Stomach (tissue), 8 donors: ENCODE measurements at regions not wholly inside any gene's neighbourhood (a gene's known extent, or its start where the extent isn't known, plus 50 kb on each side); places are given as distances from the start of the nearest gene placed in this dataset.

Experiments
- DNase-seq, 2 donors: peaks; one replicate each; pipeline versions ENCODE4 v3.0.0 to v3.0.0-alpha.2; 2013 to 2019
- H3K27ac ChIP-seq, 5 donors: fragments of 200-600 bp in 4 of 5; sonication (generic) in 4 of 5; one replicate each; pipeline ENCODE4 v1.5.1; 2013 to 2019; ENCODE audit warnings: mild to moderate bottlenecking in 1 of 5, moderate library complexity in 1 of 5
- H3K27me3 ChIP-seq, 3 donors: fragments of 200-600 bp; sonication (generic); one replicate each; pipeline ENCODE4 v1.5.1; 2017 to 2019; ENCODE audit warnings: mixed run types in 1 of 3
- H3K36me3 ChIP-seq, 4 donors: fragments of 200-600 bp; sonication (generic); 1 replicate in 3 of 4; 2 replicates in 1 of 4; pipeline ENCODE4 v1.5.1; 2016 to 2019
- H3K4me1 ChIP-seq, 4 donors: fragments of 200-600 bp; sonication (generic); one replicate each; pipeline ENCODE4 v1.5.1; 2016 to 2019
- H3K4me3 ChIP-seq, 4 donors: fragments of 200-600 bp; sonication (generic) in 3 of 4; one replicate each; pipeline ENCODE4 v1.5.1; 2016 to 2019; ENCODE audit warnings: mild to moderate bottlenecking in 1 of 4
- H3K9me3 ChIP-seq, 4 donors: fragments of 200-600 bp; sonication (generic); one replicate each; pipeline ENCODE4 v1.5.1; 2016 to 2019
- CTCF ChIP-seq, 7 experiments: fragments of 450-650 bp in 4 of 7; fragments of 200-600 bp in 3 of 7; sonication (generic) in 3 of 7; IDR thresholded peaks; one replicate each; pipeline ENCODE4 v1.5.1; 2016 to 2019; ENCODE audit warnings: antibody characterized with exemption in 7 of 7, control low read depth in 2 of 7, mild to moderate bottlenecking in 1 of 7
- EP300 ChIP-seq: sonication (generic); formaldehyde crosslinking; IDR thresholded peaks from one replicate; pipeline ENCODE4 v1.6.1; 2017; ENCODE audit warnings: antibody characterized with exemption
- POLR2A ChIP-seq, 4 donors: fragments of 450-650 bp; IDR thresholded peaks; one replicate each; pipeline ENCODE4 v1.6.1; 2016; ENCODE audit warnings: antibody characterized with exemption in 4 of 4, control low read depth in 2 of 4, mild to moderate bottlenecking in 1 of 4, moderate library complexity in 1 of 4
- POLR2AphosphoS5 ChIP-seq, 3 donors: sonication (generic); formaldehyde crosslinking; IDR thresholded peaks; one replicate each; pipeline ENCODE4 v1.6.1; 2016; ENCODE audit warnings: antibody characterized with exemption in 3 of 3
- WGBS, 5 donors: extraction: QIAGEN DNeasy Blood & Tissue Kit in 3 of 5; methylation state at CpG; one replicate each; pipeline versions ENCODE4 v1.1.5 to v1.1.7; 2013 to 2018; 5-methylcytosine and 5-hydroxymethylcytosine counted together
- intact Hi-C: fragments of 100-400 bp; cut with DNase I; formaldehyde crosslinking; loops from one replicate; pipeline ENCODE4 v1.15.1; 2023; ENCODE audit warnings: low total_unique reads
- donor health status: healthy with polysubstance abuse.
- donor health status: Bipolar disorder and iron deficiency.
- donor health status: healthy.

- WGBS, 5 donors: 92 to 93% (median 93%) methylated on average over 3 of the region's 3 CpGs
- no peak for DNase-seq
- Histone ChIP-seq H3K27me3 (no peaks in the 10 kb centered on the region), H3K4me1 (peaks cover 0 to 1% (median 0%) of the 10 kb centered on the region in 4 donors), H3K27ac (no peak overlapping the region), H3K36me3 (no peaks in the 10 kb centered on the region), H3K4me3 (no peak overlapping the region), H3K9me3 (no peaks in the 10 kb centered on the region)
- no peak for TF ChIP-seq CTCF (IDR thresholded peaks at IDR 0.05)
- no peak for TF ChIP-seq POLR2A (IDR thresholded peaks at IDR 0.05)
- no peak for TF ChIP-seq POLR2AphosphoS5 (IDR thresholded peaks at IDR 0.05)
- TF ChIP-seq EP300: no peak
- intact Hi-C loops: no loop called here
These were observed 106.3 kb upstream of the PTPN13 start for GRCh38 chr4:86487738-86488348.

GRCh38 chr4:86493460-86493859 is 100.7 kb upstream of the PTPN13 start:
- intact Hi-C loops: no loop called here

GRCh38 chr4:86496094-86497080 is 97.7 kb upstream of the PTPN13 start:
- DNase-seq: peak; percentile 38 to 72
- no peak for TF ChIP-seq POLR2AphosphoS5 (IDR thresholded peaks at IDR 0.05)
- no peak for TF ChIP-seq EP300
- TF ChIP-seq CTCF (IDR thresholded peaks at IDR 0.05): peak in 5 of 7 experiments; percentile 59 to 85 (median 69)
- H3K4me3 ChIP-seq: no peak overlapping the region
- intact Hi-C loops: loop anchor here (5.0 kb wide), 1 partner anchor 401 kb away; no protein-coding TSS in a partner anchor
- no peaks in the 10 kb centered on the region for H3K9me3 ChIP-seq
- H3K4me1 ChIP-seq: peaks cover 0 to 22% (median 7%) of the 10 kb centered on the region in 4 donors
- no peaks in the 10 kb centered on the region for H3K27me3 ChIP-seq
- no peak overlapping the region for H3K27ac ChIP-seq
- 26 to 37% (median 29%) methylated on average over 5 of the region's 5 CpGs for WGBS, 5 donors
- H3K36me3 ChIP-seq: no peaks in the 10 kb centered on the region

More at GRCh38 chr4:86493460-86493859, 100.7 kb upstream of the PTPN13 start:
- Histone ChIP-seq H3K27me3 (no peaks in the 10 kb centered on the region), H3K9me3 (no peaks in the 10 kb centered on the region), H3K36me3 (no peaks in the 10 kb centered on the region), H3K4me1 (peaks cover 0 to 20% (median 6%) of the 10 kb centered on the region in 4 donors), H3K4me3 (no peak overlapping the region), H3K27ac (no peak overlapping the region)
- no peak for DNase-seq
- no peak for TF ChIP-seq POLR2A (IDR thresholded peaks at IDR 0.05)
- TF ChIP-seq CTCF (IDR thresholded peaks at IDR 0.05): no peak
- no peak for TF ChIP-seq POLR2AphosphoS5 (IDR thresholded peaks at IDR 0.05)
- TF ChIP-seq EP300: no peak

GRCh38 chr4:86497131-86497530 is 97.0 kb upstream of the PTPN13 start:
- WGBS, 5 donors: 11 to 66% (median 44%) methylated on average over 2 of the region's 2 CpGs
- Histone ChIP-seq H3K4me1 (peaks cover 0 to 22% (median 7%) of the 10 kb centered on the region in 4 donors), H3K27me3 (no peaks in the 10 kb centered on the region), H3K9me3 (no peaks in the 10 kb centered on the region), H3K36me3 (no peaks in the 10 kb centered on the region), H3K4me3 (no peak overlapping the region), H3K27ac (no peak overlapping the region)
- no peak for TF ChIP-seq CTCF (IDR thresholded peaks at IDR 0.05)
- no peak for TF ChIP-seq POLR2AphosphoS5 (IDR thresholded peaks at IDR 0.05)
- TF ChIP-seq POLR2A (IDR thresholded peaks at IDR 0.05): no peak
- TF ChIP-seq EP300: no peak
- intact Hi-C loops: loop anchor here (5.0 kb wide), 1 partner anchor 400 kb away; no protein-coding TSS in a partner anchor
- no peak for DNase-seq
